Coronary artery (tissue), 2 donors: ENCODE measurements at regions not wholly inside any gene's neighbourhood (a gene's known extent, or its start where the extent isn't known, plus 50 kb on each side); places are given as distances from the start of the nearest gene placed in this dataset.
A peak's percentile ranks its signal among the peaks of the same experiment; 100 is the strongest.

Experiments used
- DNase-seq: peaks from one replicate; pipeline ENCODE4 v3.0.0-alpha.2; 2017; ENCODE audit warnings: low spot score
- H3K27ac ChIP-seq, 2 donors: fragments of 200-600 bp; sonication (generic); one replicate each; pipeline ENCODE4 v1.5.1; 2016 to 2019
- H3K4me3 ChIP-seq: fragments of 200-600 bp; sonication (generic); 2 replicates; pipeline ENCODE4 v1.5.1; 2016; ENCODE audit warnings: mild to moderate bottlenecking, moderate library complexity
- TF ChIP-seq, protein P1 (sequence below): fragments of 200-600 bp; sonication (generic); IDR thresholded peaks from one replicate; pipeline ENCODE4 v1.5.1; 2019; ENCODE audit warnings: antibody characterized with exemption

DNA sequence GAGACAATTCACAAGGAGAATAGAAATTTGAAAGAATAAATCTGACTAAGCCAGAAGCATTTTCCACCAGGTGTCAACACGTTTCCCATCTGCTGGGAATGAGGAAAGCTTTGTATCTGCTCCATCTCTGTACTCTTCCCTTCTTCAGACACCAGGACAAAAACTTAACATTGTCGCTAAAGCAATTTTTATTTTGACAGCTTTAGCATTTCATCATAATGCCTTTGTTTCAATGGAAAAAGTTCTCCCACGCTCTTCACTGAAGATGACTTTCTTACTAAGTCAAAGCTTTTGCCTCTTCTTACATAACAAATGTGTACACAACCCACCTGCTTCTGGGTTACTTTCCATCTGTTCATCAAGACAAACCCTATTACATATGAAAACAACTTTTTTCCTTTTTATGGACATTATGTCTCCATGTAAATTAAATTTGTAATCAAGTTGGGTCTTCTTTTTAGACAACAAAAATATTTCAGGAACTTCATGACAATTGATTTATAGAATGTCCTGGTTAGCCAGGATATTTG lies 141.7 kb upstream of the GUCY1A1 start:
- Histone ChIP-seq H3K27ac (peak overlapping the region in 1 of 2 donors; percentile 77), H3K4me3 (no peak overlapping the region)
- TF ChIP-seq, protein P1, sequence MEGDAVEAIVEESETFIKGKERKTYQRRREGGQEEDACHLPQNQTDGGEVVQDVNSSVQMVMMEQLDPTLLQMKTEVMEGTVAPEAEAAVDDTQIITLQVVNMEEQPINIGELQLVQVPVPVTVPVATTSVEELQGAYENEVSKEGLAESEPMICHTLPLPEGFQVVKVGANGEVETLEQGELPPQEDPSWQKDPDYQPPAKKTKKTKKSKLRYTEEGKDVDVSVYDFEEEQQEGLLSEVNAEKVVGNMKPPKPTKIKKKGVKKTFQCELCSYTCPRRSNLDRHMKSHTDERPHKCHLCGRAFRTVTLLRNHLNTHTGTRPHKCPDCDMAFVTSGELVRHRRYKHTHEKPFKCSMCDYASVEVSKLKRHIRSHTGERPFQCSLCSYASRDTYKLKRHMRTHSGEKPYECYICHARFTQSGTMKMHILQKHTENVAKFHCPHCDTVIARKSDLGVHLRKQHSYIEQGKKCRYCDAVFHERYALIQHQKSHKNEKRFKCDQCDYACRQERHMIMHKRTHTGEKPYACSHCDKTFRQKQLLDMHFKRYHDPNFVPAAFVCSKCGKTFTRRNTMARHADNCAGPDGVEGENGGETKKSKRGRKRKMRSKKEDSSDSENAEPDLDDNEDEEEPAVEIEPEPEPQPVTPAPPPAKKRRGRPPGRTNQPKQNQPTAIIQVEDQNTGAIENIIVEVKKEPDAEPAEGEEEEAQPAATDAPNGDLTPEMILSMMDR: no peak
- no peak for DNase-seq

DNA sequence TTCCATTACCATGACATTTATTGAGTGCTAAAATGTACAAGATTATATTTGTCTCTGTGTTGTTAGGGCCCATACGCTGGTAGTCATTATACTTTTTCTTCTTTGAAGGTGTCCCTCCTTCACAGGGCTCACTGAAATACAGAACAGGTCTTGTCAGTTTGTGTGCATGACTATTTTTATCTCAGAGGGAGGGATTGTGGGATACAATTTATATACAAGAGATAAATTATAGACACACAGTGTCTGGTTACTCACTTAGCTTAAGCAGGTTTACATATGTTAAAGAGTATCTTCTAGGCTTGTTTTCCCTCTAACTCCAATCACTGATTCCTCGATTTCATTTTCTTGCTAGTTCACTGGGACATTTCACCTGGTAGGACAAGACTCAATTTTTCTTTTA lies 143.3 kb upstream of the GUCY1A1 start:
- TF ChIP-seq, protein P1: no peak
- no peak for DNase-seq
- H3K4me3 ChIP-seq: no peak overlapping the region
- H3K27ac ChIP-seq: no peak overlapping the region

DNA sequence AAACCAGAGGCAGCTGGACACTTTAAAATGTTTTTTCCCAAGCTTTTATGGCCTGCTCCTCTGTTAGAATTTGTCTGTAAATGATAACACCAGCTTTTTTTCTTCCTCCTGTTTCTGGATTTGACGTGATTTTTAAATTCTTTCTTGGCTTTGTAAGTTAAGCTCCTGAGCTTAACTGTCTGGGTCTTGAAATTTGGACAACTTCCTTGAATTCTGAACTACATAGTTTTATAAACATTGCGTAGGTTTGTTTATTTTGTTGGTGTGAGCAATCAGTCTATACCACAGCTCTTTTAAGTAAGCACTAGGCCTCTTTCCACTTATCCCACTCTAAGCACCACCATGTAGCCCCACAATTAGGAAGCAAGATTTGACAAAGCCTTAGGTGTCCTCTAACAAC lies 144.4 kb upstream of the GUCY1A1 start:
- Histone ChIP-seq H3K4me3 (no peak overlapping the region), H3K27ac (no peak overlapping the region)
- DNase-seq: no peak
- TF ChIP-seq, protein P1: no peak

DNA sequence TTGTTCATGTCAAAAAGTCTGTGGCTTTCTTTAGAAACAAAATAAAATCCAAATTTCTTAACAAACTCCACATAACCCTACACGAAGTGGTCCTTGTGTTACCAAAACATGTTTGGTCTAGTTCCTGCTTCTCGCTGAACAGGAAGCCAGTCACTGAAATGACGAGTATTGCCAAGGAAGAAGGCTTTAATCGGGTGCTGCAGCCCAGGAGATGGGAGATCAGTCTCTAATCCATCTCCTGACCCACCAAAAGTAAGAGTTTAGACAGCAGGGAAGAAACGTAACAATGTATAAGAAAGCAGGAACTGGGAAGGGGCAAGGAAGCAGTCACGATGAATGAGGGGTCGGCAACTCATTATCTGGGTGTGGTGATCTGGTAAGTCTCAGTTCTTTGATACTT lies 144.6 kb upstream of the MAP9 start:
- no peak overlapping the region for H3K4me3 ChIP-seq
- DNase-seq: no peak
- no peak overlapping the region for H3K27ac ChIP-seq
- TF ChIP-seq, protein P1: no peak

DNA sequence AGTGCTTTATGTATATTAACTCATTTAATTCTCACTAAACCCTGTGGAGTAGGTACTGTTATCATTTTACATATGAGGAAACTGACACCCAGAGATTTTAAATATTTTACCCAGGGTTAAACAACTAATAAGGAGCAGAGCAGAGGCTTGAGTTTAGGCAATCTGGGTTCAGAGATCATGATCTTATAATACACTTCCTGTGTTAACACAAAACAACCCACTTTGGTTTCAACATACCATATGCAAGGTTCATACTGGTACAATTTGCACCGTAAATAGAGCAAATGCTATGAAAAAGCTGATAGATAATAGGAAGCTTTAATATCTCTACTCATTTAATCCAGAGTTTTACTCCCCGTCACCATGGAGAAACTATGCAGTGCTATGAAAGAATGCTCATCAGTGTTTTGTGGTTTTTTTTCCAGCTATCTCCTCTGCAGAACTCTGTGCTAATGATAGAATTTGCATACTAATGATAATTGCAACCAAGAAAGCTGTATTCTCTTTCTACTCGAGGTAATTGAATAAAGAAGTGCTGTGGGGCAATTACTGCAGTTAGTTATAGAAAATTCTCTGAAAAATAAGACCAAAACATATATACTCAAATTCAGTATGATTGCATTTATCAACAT lies 138.8 kb upstream of the MAP9 start:
- H3K27ac ChIP-seq: no peak overlapping the region
- DNase-seq: no peak
- TF ChIP-seq, protein P1: no peak
- no peak overlapping the region for H3K4me3 ChIP-seq

DNA sequence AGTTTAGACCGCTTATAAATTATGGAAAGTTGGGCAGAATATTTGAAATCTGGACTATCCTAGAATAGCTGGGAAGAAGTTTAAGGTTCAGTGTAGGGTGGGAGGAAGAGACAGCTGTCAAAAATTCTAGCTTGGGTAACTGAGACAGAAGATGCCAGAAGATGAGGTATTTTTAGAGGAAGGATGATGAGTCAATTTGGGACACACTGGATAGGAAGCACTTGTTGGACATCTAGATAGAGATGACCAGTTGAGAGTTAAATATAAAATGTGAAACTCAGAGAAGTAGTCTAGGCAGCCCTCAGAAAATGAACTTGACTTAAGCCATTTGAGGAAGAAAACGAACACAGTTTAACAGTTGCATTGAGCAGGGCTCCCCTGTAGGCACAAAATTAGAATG lies 137.9 kb upstream of the MAP9 start:
- Histone ChIP-seq H3K4me3 (no peak overlapping the region), H3K27ac (no peak overlapping the region)
- TF ChIP-seq, protein P1: no peak
- DNase-seq: no peak

DNA sequence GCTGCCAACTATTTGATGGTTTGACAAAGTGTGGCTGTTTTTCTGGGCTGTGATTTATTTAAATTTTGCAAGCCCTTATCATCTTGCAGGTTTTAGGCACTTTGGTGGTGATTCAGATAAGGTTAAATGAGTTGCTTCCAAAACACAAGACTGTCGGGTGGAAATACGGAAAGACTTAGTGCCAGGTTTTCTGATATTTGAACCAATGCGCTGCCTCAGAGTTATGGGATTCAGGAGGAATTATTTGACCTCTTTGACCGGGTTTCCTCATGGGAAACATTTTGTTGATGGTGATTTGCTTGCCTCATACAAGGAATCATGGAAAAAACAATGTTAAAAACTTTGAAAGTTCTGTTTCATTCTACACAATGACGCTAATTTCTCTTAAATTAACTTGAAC lies 136.1 kb upstream of the MAP9 start:
- TF ChIP-seq, protein P1: no peak
- peak overlapping the region in 1 of 2 donors; percentile 67 for H3K27ac ChIP-seq
- no peak overlapping the region for H3K4me3 ChIP-seq
- no peak for DNase-seq
